ENCODE measurements at regions not wholly inside any gene's neighbourhood (a gene's known extent, or its start where the extent isn't known, plus 50 kb on each side); places are given as distances from the start of the nearest gene placed in this dataset.
A peak's percentile ranks its signal among the peaks of the same experiment; 100 is the strongest.

GRCh38 chr6:95767897-95768463 is 190.6 kb downstream of the MANEA start:
- Histone ChIP-seq H3K27ac (ENCODE audit: low read depth in 2 of 2, low read length in 2 of 2) (no peak overlapping the region), H3K4me3 (ENCODE audit: low read length in 3 of 3) (no peak overlapping the region), H3K9ac (ENCODE audit: low read length in 3 of 3) (no peak overlapping the region), H3K9me3 (ENCODE audit: control insufficient read depth in 2 of 3, insufficient read depth in 1 of 3, low read length in 3 of 3) (no peaks in the 10 kb centered on the region), H3K4me1 (ENCODE audit: control insufficient read depth in 2 of 3, insufficient read depth in 2 of 3, low read depth in 1 of 3, low read length in 3 of 3) (no peaks in the 10 kb centered on the region), H3K27me3 (ENCODE audit: control insufficient read depth, insufficient read depth, low read length) (no peaks in the 10 kb centered on the region), H3K36me3 (ENCODE audit: control insufficient read depth in 2 of 3, insufficient read depth in 3 of 3, low read length in 3 of 3) (no peaks in the 10 kb centered on the region)
- no peak for TF ChIP-seq CTCF (IDR thresholded peaks at IDR 0.05; ENCODE audit: borderline replicate concordance, extremely low read depth, insufficient read depth)
- FAIRE-seq (no peak), DNase-seq (peak in 2 of 5 donors; percentile 19 to 39)
- intact Hi-C loops (cut with DNase I) = no loop called here

DNA sequence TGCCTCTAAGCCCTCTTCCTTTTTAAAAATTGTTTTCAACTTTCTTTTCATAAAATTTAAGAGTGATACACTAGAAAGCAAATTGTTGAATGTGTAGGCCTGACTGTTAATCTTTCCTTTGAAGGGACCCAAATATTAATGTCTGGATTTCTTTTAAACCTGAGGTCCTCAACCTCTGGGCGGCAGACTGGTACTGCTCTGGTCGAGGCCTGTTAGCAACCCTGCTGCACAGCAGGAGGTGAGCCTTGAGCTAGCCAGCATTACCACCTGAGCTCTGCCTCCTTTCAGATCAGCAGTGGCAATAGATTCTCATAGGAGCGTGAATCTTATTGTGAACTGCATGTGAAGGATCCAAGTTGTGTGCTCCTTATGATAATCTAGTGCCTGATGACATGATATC is 191.2 kb downstream of the MANEA start:
- no peaks in the 10 kb centered on the region for H3K9me3 ChIP-seq (ENCODE audit: control insufficient read depth in 2 of 3, insufficient read depth in 1 of 3, low read length in 3 of 3)
- H3K27me3 ChIP-seq (ENCODE audit: control insufficient read depth, insufficient read depth, low read length) = no peaks in the 10 kb centered on the region
- no peak overlapping the region for H3K27ac ChIP-seq (ENCODE audit: low read depth in 2 of 2, low read length in 2 of 2)
- no peaks in the 10 kb centered on the region for H3K4me1 ChIP-seq (ENCODE audit: control insufficient read depth in 2 of 3, insufficient read depth in 2 of 3, low read depth in 1 of 3, low read length in 3 of 3)
- no peaks in the 10 kb centered on the region for H3K36me3 ChIP-seq (ENCODE audit: control insufficient read depth in 2 of 3, insufficient read depth in 3 of 3, low read length in 3 of 3)
- no peak for TF ChIP-seq CTCF (IDR thresholded peaks at IDR 0.05; ENCODE audit: borderline replicate concordance, extremely low read depth, insufficient read depth)
- no peak overlapping the region for H3K4me3 ChIP-seq (ENCODE audit: low read length in 3 of 3)
- intact Hi-C loops (cut with DNase I) = no loop called here
- no peak overlapping the region for H3K9ac ChIP-seq (ENCODE audit: low read length in 3 of 3)
- DNase-seq (peak in 2 of 5 donors; percentile 17 to 31), FAIRE-seq (no peak)

GRCh38 chr6:95777338-95777737 is 200.0 kb downstream of the MANEA start:
- Histone ChIP-seq H3K9ac (ENCODE audit: low read length in 3 of 3) (no peak overlapping the region), H3K9me3 (ENCODE audit: control insufficient read depth in 2 of 3, insufficient read depth in 1 of 3, low read length in 3 of 3) (no peaks in the 10 kb centered on the region), H3K4me3 (ENCODE audit: low read length in 3 of 3) (no peak overlapping the region), H3K27ac (ENCODE audit: low read depth in 2 of 2, low read length in 2 of 2) (no peak overlapping the region), H3K36me3 (ENCODE audit: control insufficient read depth in 2 of 3, insufficient read depth in 3 of 3, low read length in 3 of 3) (no peaks in the 10 kb centered on the region), H3K4me1 (ENCODE audit: control insufficient read depth in 2 of 3, insufficient read depth in 2 of 3, low read depth in 1 of 3, low read length in 3 of 3) (no peaks in the 10 kb centered on the region), H3K27me3 (ENCODE audit: control insufficient read depth, insufficient read depth, low read length) (no peaks in the 10 kb centered on the region)
- no peak for TF ChIP-seq CTCF (IDR thresholded peaks at IDR 0.05; ENCODE audit: borderline replicate concordance, extremely low read depth, insufficient read depth)
- intact Hi-C loops (cut with DNase I) = no loop called here
- no peak for FAIRE-seq
- DNase-seq = no peak

GRCh38 chr6:95780037-95780436 is 202.7 kb downstream of the MANEA start:
- Histone ChIP-seq H3K27ac (ENCODE audit: low read depth in 2 of 2, low read length in 2 of 2) (no peak overlapping the region), H3K9ac (ENCODE audit: low read length in 3 of 3) (no peak overlapping the region), H3K4me1 (ENCODE audit: control insufficient read depth in 2 of 3, insufficient read depth in 2 of 3, low read depth in 1 of 3, low read length in 3 of 3) (no peaks in the 10 kb centered on the region), H3K27me3 (ENCODE audit: control insufficient read depth, insufficient read depth, low read length) (no peaks in the 10 kb centered on the region), H3K4me3 (ENCODE audit: low read length in 3 of 3) (no peak overlapping the region), H3K36me3 (ENCODE audit: control insufficient read depth in 2 of 3, insufficient read depth in 3 of 3, low read length in 3 of 3) (no peaks in the 10 kb centered on the region), H3K9me3 (ENCODE audit: control insufficient read depth in 2 of 3, insufficient read depth in 1 of 3, low read length in 3 of 3) (no peaks in the 10 kb centered on the region)
- DNase-seq (no peak), FAIRE-seq (no peak)
- TF ChIP-seq CTCF (IDR thresholded peaks at IDR 0.05; ENCODE audit: borderline replicate concordance, extremely low read depth, insufficient read depth) = no peak
- intact Hi-C loops (cut with DNase I) = no loop called here

Measured in kidney (tissue), 13 donors.